Ovary (tissue), 7 donors: ENCODE measurements at regions not wholly inside any gene's neighbourhood (a gene's known extent, or its start where the extent isn't known, plus 50 kb on each side); places are given as distances from the start of the nearest gene placed in this dataset.

ENCODE experiments used
- DNase-seq, 5 donors: peaks; one replicate each; pipeline ENCODE4 v3.0.0-alpha.2; 2019 to 2020
- H3K27ac ChIP-seq, 2 donors: fragments of 200-600 bp; one replicate each; pipeline versions ENCODE4 v1.5.1 to v1.8.0; 2019 to 2022
- H3K27me3 ChIP-seq: fragments of 200-600 bp; one replicate; pipeline ENCODE4 v1.8.0; 2022
- H3K36me3 ChIP-seq: fragments of 200-600 bp; sonication (generic); one replicate; pipeline ENCODE4 v1.5.1; 2019
- H3K4me1 ChIP-seq: one replicate; pipeline ENCODE4 v1.8.1; 2013; ENCODE audit warnings: mild to moderate bottlenecking, moderate library complexity; ENCODE audit not compliant: insufficient read depth
- H3K4me3 ChIP-seq: fragments of 200-600 bp; sonication (generic); one replicate; pipeline ENCODE4 v1.5.1; 2017
- H3K9me3 ChIP-seq, 2 donors: fragments of 200-600 bp in 1 of 2; sonication (generic) in 1 of 2; one replicate each; pipeline versions ENCODE4 v1.5.1 to v1.8.1; 2013 to 2019; ENCODE audit warnings: mild to moderate bottlenecking in 1 of 2, moderate library complexity in 1 of 2
- CTCF ChIP-seq, 3 donors: fragments of 450-650 bp in 2 of 3; fragments of 200-600 bp in 1 of 3; IDR thresholded peaks; one replicate each; pipeline versions ENCODE4 v1.5.1 to v1.8.0; 2016 to 2022; ENCODE audit warnings: antibody characterized with exemption in 3 of 3, mild to moderate bottlenecking in 1 of 3
- EP300 ChIP-seq: sonication (generic); formaldehyde crosslinking; IDR thresholded peaks from one replicate; pipeline ENCODE4 v1.6.1; 2017; ENCODE audit warnings: antibody characterized with exemption
- POLR2A ChIP-seq: fragments of 450-650 bp; IDR thresholded peaks from one replicate; pipeline ENCODE4 v1.6.1; 2017; ENCODE audit warnings: antibody characterized with exemption, mild to moderate bottlenecking, moderate library complexity
- WGBS, 3 donors: extraction: QIAGEN DNeasy Blood & Tissue Kit in 1 of 3; methylation state at CpG; one replicate each; pipeline versions ENCODE4 v1.1.5 to v1.1.7; 2013 to 2017; 5-methylcytosine and 5-hydroxymethylcytosine counted together
- intact Hi-C, 4 donors: fragments of 100-400 bp; cut with DNase I; formaldehyde crosslinking; loops; one replicate each; pipeline versions ENCODE4 v1.11.0 to v1.15.1; 2022 to 2023
- donor health status: DM: no; HTN: no; CAD: no; lungs with moderate emphysema.
- donor health status: DM: no; HTN: no; CAD: no.
- donor health status: Bipolar disorder and iron deficiency.
- donor health status: DM: no; HTN: no; CAD: no.
- donor health status: DM: yes; HTN: yes; CAD: no.

- no peak overlapping the region for H3K27ac ChIP-seq
These were observed 891.6 kb downstream of the VRK1 start for GRCh38 chr14:97688631-97689336.

GRCh38 chr14:97692084-97692483 is 894.9 kb downstream of the VRK1 start:
- no peak for DNase-seq
- Histone ChIP-seq H3K9me3 (no peaks in the 10 kb centered on the region), H3K4me3 (no peak overlapping the region), H3K27me3 (no peaks in the 10 kb centered on the region), H3K36me3 (no peaks in the 10 kb centered on the region), H3K4me1 (no peaks in the 10 kb centered on the region), H3K27ac (no peak overlapping the region)
- intact Hi-C loops = no loop called here
- WGBS, 3 donors = 66 to 76% (median 68%) methylated on average over 6 of the region's 6 CpGs
- no peak for TF ChIP-seq CTCF (IDR thresholded peaks at IDR 0.05)
- TF ChIP-seq POLR2A = no peak
- no peak for TF ChIP-seq EP300

More at GRCh38 chr14:97688631-97689336, 891.6 kb downstream of the VRK1 start:
- H3K27me3 ChIP-seq = no peaks in the 10 kb centered on the region
- DNase-seq = no peak
- H3K4me3 ChIP-seq = no peak overlapping the region
- TF ChIP-seq EP300 (no peak), POLR2A (no peak), CTCF (IDR thresholded peaks at IDR 0.05) (no peak)
- no peaks in the 10 kb centered on the region for H3K9me3 ChIP-seq
- WGBS, 3 donors = 19 to 36% (median 21%) methylated on average over 11 of the region's 11 CpGs
- H3K4me1 ChIP-seq = no peaks in the 10 kb centered on the region
- intact Hi-C loops = no loop called here
- no peaks in the 10 kb centered on the region for H3K36me3 ChIP-seq

- Histone ChIP-seq H3K27ac (no peak overlapping the region), H3K4me1 (no peaks in the 10 kb centered on the region), H3K36me3 (no peaks in the 10 kb centered on the region), H3K4me3 (no peak overlapping the region), H3K27me3 (no peaks in the 10 kb centered on the region), H3K9me3 (no peaks in the 10 kb centered on the region)
- TF ChIP-seq CTCF (IDR thresholded peaks at IDR 0.05) (no peak), EP300 (no peak), POLR2A (no peak)
- intact Hi-C loops = no loop called here
- 20 to 28% (median 24%) methylated on average over 5 of the region's 5 CpGs for WGBS, 3 donors
- DNase-seq = no peak
These were observed 898.3 kb downstream of the VRK1 start for GRCh38 chr14:97695456-97695981.

GRCh38 chr14:97697772-97698171 is 900.6 kb downstream of the VRK1 start:
- H3K9me3 ChIP-seq = no peaks in the 10 kb centered on the region
- H3K4me1 ChIP-seq = no peaks in the 10 kb centered on the region
- no peak for DNase-seq
- intact Hi-C loops = no loop called here
- H3K27ac ChIP-seq = no peak overlapping the region
- WGBS, 3 donors = 74 to 78% (median 75%) methylated on average over 2 of the region's 2 CpGs
- H3K36me3 ChIP-seq = no peaks in the 10 kb centered on the region
- no peak overlapping the region for H3K4me3 ChIP-seq
- TF ChIP-seq EP300 = no peak
- no peak for TF ChIP-seq CTCF (IDR thresholded peaks at IDR 0.05)
- TF ChIP-seq POLR2A = no peak
- no peaks in the 10 kb centered on the region for H3K27me3 ChIP-seq
